H1 (cell line): ENCODE measurements at regions not wholly inside any gene's neighbourhood (a gene's known extent, or its start where the extent isn't known, plus 50 kb on each side); places are given as distances from the start of the nearest gene placed in this dataset.

Experiments
- CTCF ChIA-PET: fragments of 300-600 bp; sonication (Branson Sonifier 250); formaldehyde crosslinking; loops from one replicate; lab custom pipeline; 2021; ENCODE audit not compliant: partially characterized antibody; lab: Charles Lee
- POLR2A ChIA-PET: fragments of 300-600 bp; sonication (Branson Sonifier 250); formaldehyde crosslinking; loops from one replicate; lab custom pipeline; 2021; ENCODE audit warnings: inconsistent platforms; ENCODE audit not compliant: partially characterized antibody; lab: Charles Lee
- DNase-seq, 2 experiments: peaks; one replicate each; pipeline versions ENCODE4 v3.0.0 to v3.0.0-alpha.2; 2010 to 2022; ENCODE audit warnings: low spot score in 2 of 2, low read depth in 1 of 2, mixed read lengths in 1 of 2
- FAIRE-seq: peaks from 2 replicates; lab custom pipeline; 2011; peaks lifted over from hg19 to GRCh38; lab: Jason Lieb, UNC
- H2AFZ ChIP-seq: 2 replicates; pipeline ENCODE4 v1.8.1; 2012; ENCODE audit warnings: low read length, inconsistent platforms
- H2AK5ac ChIP-seq: 2 replicates; pipeline ENCODE4 v1.6.1; 2013; ENCODE audit warnings: low read depth, low read length
- H2BK120ac ChIP-seq: replicated peaks from 2 replicates; pipeline ENCODE3; 2013; ENCODE audit warnings: low read depth, low read length, inconsistent platforms
- H2BK12ac ChIP-seq: 2 replicates; pipeline ENCODE4 v1.6.1; 2013; ENCODE audit warnings: low read depth, low read length
- H2BK15ac ChIP-seq: 2 replicates; pipeline ENCODE4 v1.6.1; 2013; ENCODE audit warnings: low read length
- H2BK20ac ChIP-seq: 2 replicates; pipeline ENCODE4 v1.6.1; 2013; ENCODE audit warnings: low read length
- H2BK5ac ChIP-seq: 2 replicates; pipeline ENCODE4 v1.6.1; 2013; ENCODE audit warnings: low read depth, low read length
- H3K14ac ChIP-seq: 2 replicates; pipeline ENCODE4 v1.6.1; 2013; ENCODE audit warnings: inconsistent platforms; ENCODE audit not compliant: insufficient read length
- H3K18ac ChIP-seq: 2 replicates; pipeline ENCODE4 v1.6.1; 2013; ENCODE audit warnings: low read length; ENCODE audit errors: extremely low read depth
- H3K23ac ChIP-seq: 2 replicates; pipeline ENCODE4 v1.6.1; 2013; ENCODE audit warnings: inconsistent platforms; ENCODE audit not compliant: insufficient read length
- H3K23me2 ChIP-seq: 2 replicates; pipeline ENCODE4 v1.6.1; 2013; ENCODE audit warnings: low read depth, low read length
- H3K27ac ChIP-seq: 2 replicates; pipeline ENCODE4 v1.6.1; 2011; ENCODE audit warnings: low read depth, low read length, inconsistent platforms
- H3K27me3 ChIP-seq, 4 experiments: replicated peaks in 1 of 4; 1 replicate in 1 of 4; 2 replicates in 3 of 4; pipeline versions ENCODE4 v1.6.1 to v1.8.1; 2011 to 2013; ENCODE audit warnings: low read length in 3 of 4, mild to moderate bottlenecking in 3 of 4, inconsistent platforms in 2 of 4, mixed read lengths in 2 of 4, moderate library complexity in 1 of 4; ENCODE audit not compliant: control insufficient read depth in 3 of 4, insufficient read depth in 3 of 4; ENCODE audit errors: extremely low read depth in 1 of 4
- H3K36me3 ChIP-seq, 4 experiments: 2 replicates each; pipeline versions ENCODE4 v1.6.1 to v1.8.1; 2011 to 2013; ENCODE audit warnings: mild to moderate bottlenecking in 4 of 4, low read length in 3 of 4, moderate library complexity in 2 of 4, control low read depth in 1 of 4, inconsistent platforms in 1 of 4; ENCODE audit not compliant: insufficient read depth in 4 of 4, control insufficient read depth in 2 of 4
- H3K4ac ChIP-seq: replicated peaks from 2 replicates; pipeline ENCODE3; 2013; ENCODE audit warnings: low read length, low read depth, mixed read lengths, inconsistent platforms; ENCODE audit not compliant: insufficient read length
- H3K4me1 ChIP-seq, 4 experiments: replicated peaks in 1 of 4; 1 replicate in 1 of 4; 2 replicates in 3 of 4; pipeline versions ENCODE4 v1.6.1 to v1.8.1; 2011 to 2013; ENCODE audit warnings: low read length in 3 of 4, inconsistent platforms in 2 of 4, mixed read lengths in 1 of 4; ENCODE audit not compliant: insufficient read depth in 4 of 4, control insufficient read depth in 3 of 4
- H3K4me2 ChIP-seq, 2 experiments: 2 replicates each; pipeline versions ENCODE4 v1.6.1 to v1.8.1; 2011 to 2013; ENCODE audit warnings: low read depth in 2 of 2, low read length in 2 of 2, control low read depth in 1 of 2, inconsistent platforms in 1 of 2, mild to moderate bottlenecking in 1 of 2; ENCODE audit not compliant: insufficient read depth in 1 of 2
- H3K4me3 ChIP-seq, 4 experiments: fragments of 200-600, 300-600 bp in 1 of 4; sonication (generic), shearing (Covaris generic), sonication (Bioruptor Twin) in 1 of 4; 2 replicates each; pipeline versions ENCODE4 v1.5.1 to v1.8.1; 2011 to 2016; ENCODE audit warnings: low read length in 4 of 4, low read depth in 3 of 4, control low read depth in 2 of 4, inconsistent platforms in 2 of 4, mild to moderate bottlenecking in 2 of 4, mixed read lengths in 1 of 4, moderate library complexity in 1 of 4; ENCODE audit not compliant: insufficient read depth in 2 of 4; ENCODE audit errors: extremely low read depth in 1 of 4
- H3K56ac ChIP-seq: replicated peaks from 2 replicates; pipeline ENCODE3; 2013; ENCODE audit warnings: low read depth, mild to moderate bottlenecking, mixed read lengths, low read length, inconsistent platforms; ENCODE audit not compliant: insufficient read length
- H3K79me1 ChIP-seq: 2 replicates; pipeline ENCODE4 v1.6.1; 2013; ENCODE audit warnings: low read depth, low read length, control low read depth
- H3K79me2 ChIP-seq, 2 experiments: 2 replicates each; pipeline versions ENCODE4 v1.6.1 to v1.8.1; 2012 to 2013; ENCODE audit warnings: low read length in 2 of 2, mild to moderate bottlenecking in 2 of 2, inconsistent platforms in 1 of 2; ENCODE audit not compliant: insufficient read depth in 2 of 2, control insufficient read depth in 1 of 2
- H3K9ac ChIP-seq, 4 experiments: replicated peaks in 1 of 4; 1 replicate in 1 of 4; 2 replicates in 3 of 4; pipeline versions ENCODE4 v1.6.1 to v1.8.1; 2011 to 2013; ENCODE audit warnings: low read depth in 3 of 4, low read length in 3 of 4, control low read depth in 2 of 4, mild to moderate bottlenecking in 2 of 4, moderate library complexity in 2 of 4, inconsistent platforms in 1 of 4; ENCODE audit errors: extremely low read depth in 1 of 4
- H3K9me3 ChIP-seq, 2 experiments: 2 replicates each; pipeline versions ENCODE4 v1.6.1 to v1.8.1; 2012 to 2013; ENCODE audit warnings: mild to moderate bottlenecking in 2 of 2, moderate library complexity in 2 of 2, control low read depth in 1 of 2, inconsistent platforms in 1 of 2, low read depth in 1 of 2, low read length in 1 of 2, mixed read lengths in 1 of 2; ENCODE audit not compliant: insufficient read depth in 2 of 2
- H4K20me1 ChIP-seq, 2 experiments: replicated peaks in 1 of 2; 2 replicates each; pipeline versions ENCODE3 to v1.8.1; 2011 to 2013; ENCODE audit warnings: inconsistent platforms in 2 of 2, low read length in 2 of 2, mild to moderate bottlenecking in 1 of 2; ENCODE audit not compliant: insufficient read depth in 2 of 2, control insufficient read depth in 1 of 2
- H4K5ac ChIP-seq: 2 replicates; pipeline ENCODE4 v1.6.1; 2013; ENCODE audit warnings: low read length, low read depth, mixed read lengths, inconsistent platforms; ENCODE audit not compliant: insufficient read length
- H4K8ac ChIP-seq: 2 replicates; pipeline ENCODE4 v1.8.0; 2013; ENCODE audit warnings: mild to moderate bottlenecking, moderate library complexity, low read length, inconsistent platforms; ENCODE audit not compliant: insufficient read depth; ENCODE audit errors: extremely low read depth
- H4K91ac ChIP-seq: replicated peaks from 2 replicates; pipeline ENCODE3; 2013; ENCODE audit warnings: low read length, mixed read lengths, inconsistent platforms; ENCODE audit not compliant: insufficient read length
- BCL11A ChIP-seq, 2 experiments: IDR thresholded peaks; one replicate each; pipeline ENCODE4 v1.6.1; 2011; ENCODE audit warnings: low read depth in 2 of 2, low read length in 2 of 2, mild to moderate bottlenecking in 2 of 2
- CBX5 ChIP-seq: fragments of 300-800, 300-1000 bp; sonication (generic); IDR thresholded peaks from 2 replicates; pipeline ENCODE4 v1.7.1; 2016; ENCODE audit warnings: antibody characterized with exemption, low read length, low read depth
- CHD2 ChIP-seq: IDR thresholded peaks from 2 replicates; pipeline ENCODE4 v1.6.1; 2012; ENCODE audit warnings: low read length, improper control_type of control experiment
- CTBP2 ChIP-seq: IDR thresholded peaks from 2 replicates; pipeline ENCODE4 v1.7.0; 2011; ENCODE audit warnings: borderline replicate concordance, mild to moderate bottlenecking, moderate library complexity, mixed read lengths, low read length; ENCODE audit not compliant: insufficient read depth, insufficient read length
- FOSL1 ChIP-seq: IDR thresholded peaks from 2 replicates; pipeline ENCODE4 v1.6.1; 2011; ENCODE audit warnings: mild to moderate bottlenecking, low read depth, low read length, moderate library complexity; ENCODE audit not compliant: insufficient read depth
- RBBP5 ChIP-seq: IDR thresholded peaks from 2 replicates; pipeline ENCODE4 v1.7.1; 2012; ENCODE audit warnings: low read depth, mild to moderate bottlenecking, inconsistent platforms, low read length, moderate library complexity, borderline replicate concordance
- RFX5 ChIP-seq: IDR thresholded peaks from 2 replicates; pipeline ENCODE4 v1.6.1; 2011; ENCODE audit warnings: low read depth, low read length, improper control_type of control experiment, borderline replicate concordance
- SUZ12 ChIP-seq: fragments of 200-600 bp; sonication (generic); IDR thresholded peaks from 2 replicates; pipeline ENCODE4 v1.6.1; 2012; ENCODE audit warnings: mild to moderate bottlenecking, inconsistent platforms, low read length, moderate library complexity, mixed read lengths
- TAF1 ChIP-seq: IDR thresholded peaks from 2 replicates; pipeline ENCODE4 v1.6.1; 2011; ENCODE audit warnings: mild to moderate bottlenecking, low read depth, low read length
- TAF7 ChIP-seq: optimal IDR thresholded peaks from 2 replicates; pipeline ENCODE3; 2011; ENCODE audit warnings: low read depth, mild to moderate bottlenecking, inconsistent platforms, low read length, moderate library complexity, borderline replicate concordance
- TEAD4 ChIP-seq: IDR thresholded peaks from 2 replicates; pipeline ENCODE4 v1.6.1; 2012; ENCODE audit warnings: low read depth, low read length, inconsistent platforms, mixed read lengths
- WGBS, 2 experiments: shearing (Covaris generic) in 1 of 2; methylation state at CpG; one replicate each; pipeline versions ENCODE4 v1.1.6 to v1.1.7; 2013 to 2015; ENCODE audit warnings: low lambda C conversion rate in 2 of 2, mixed read lengths in 2 of 2, inconsistent platforms in 1 of 2, low coverage in 1 of 2, missing lambda C conversion rate in 1 of 2; ENCODE audit not compliant: insufficient replicate concordance in 2 of 2, insufficient coverage in 1 of 2, insufficient read length in 1 of 2; ENCODE audit errors: extremely low coverage in 1 of 2, missing lambda C conversion rate in 1 of 2; 5-methylcytosine and 5-hydroxymethylcytosine counted together
- TF ChIP-seq, protein P1 (sequence below), 3 experiments: IDR thresholded peaks; 1 replicate in 2 of 3; 2 replicates in 1 of 3; pipeline versions ENCODE4 v1.5.1 to v1.6.1; 2011; ENCODE audit warnings: low read length in 3 of 3, mild to moderate bottlenecking in 3 of 3, inconsistent platforms in 2 of 3, low read depth in 1 of 3, moderate library complexity in 1 of 3; ENCODE audit not compliant: insufficient read depth in 1 of 3; ENCODE audit errors: control extremely low read depth in 1 of 3
- TF ChIP-seq, protein P2 (sequence below): IDR thresholded peaks from 2 replicates; pipeline ENCODE4 v1.6.1; 2012; ENCODE audit warnings: inconsistent platforms

- Histone ChIP-seq H3K9ac (no peak overlapping the region), H3K4me2 (no peak overlapping the region), H4K91ac (no peak overlapping the region), H3K18ac (no peak overlapping the region), H2AK5ac (no peak overlapping the region), H4K20me1 (no peaks in the 10 kb centered on the region), H3K9me3 (no peaks in the 10 kb centered on the region), H3K79me1 (no peaks in the 10 kb centered on the region), H2BK15ac (no peak overlapping the region), H3K4ac (no peak overlapping the region), H2BK12ac (no peak overlapping the region), H2BK20ac (no peak overlapping the region), H3K27ac (no peak overlapping the region), H3K56ac (no peak overlapping the region), H3K36me3 (no peaks in the 10 kb centered on the region), H3K27me3 (no peaks in the 10 kb centered on the region), H3K23me2 (no peaks in the 10 kb centered on the region), H4K8ac (no peak overlapping the region), H3K4me3 (no peak overlapping the region), H3K14ac (no peak overlapping the region), H2AFZ (no peak overlapping the region), H3K23ac (no peak overlapping the region), H2BK120ac (no peak overlapping the region), H3K4me1 (no peaks in the 10 kb centered on the region), H2BK5ac (no peak overlapping the region), H4K5ac (no peak overlapping the region), H3K79me2 (no peaks in the 10 kb centered on the region)
- WGBS, 2 experiments, result 79% methylated on average over 5 of the region's 5 CpGs; no CpG with 5 or more reads in 1 of the 2 experiments
- DNase-seq (no peak), FAIRE-seq (no peak)
- CTCF ChIA-PET, result no interaction called here
- POLR2A ChIA-PET, result no interaction called here
- no peak for TF ChIP-seq SUZ12
- TF ChIP-seq, protein P1, sequence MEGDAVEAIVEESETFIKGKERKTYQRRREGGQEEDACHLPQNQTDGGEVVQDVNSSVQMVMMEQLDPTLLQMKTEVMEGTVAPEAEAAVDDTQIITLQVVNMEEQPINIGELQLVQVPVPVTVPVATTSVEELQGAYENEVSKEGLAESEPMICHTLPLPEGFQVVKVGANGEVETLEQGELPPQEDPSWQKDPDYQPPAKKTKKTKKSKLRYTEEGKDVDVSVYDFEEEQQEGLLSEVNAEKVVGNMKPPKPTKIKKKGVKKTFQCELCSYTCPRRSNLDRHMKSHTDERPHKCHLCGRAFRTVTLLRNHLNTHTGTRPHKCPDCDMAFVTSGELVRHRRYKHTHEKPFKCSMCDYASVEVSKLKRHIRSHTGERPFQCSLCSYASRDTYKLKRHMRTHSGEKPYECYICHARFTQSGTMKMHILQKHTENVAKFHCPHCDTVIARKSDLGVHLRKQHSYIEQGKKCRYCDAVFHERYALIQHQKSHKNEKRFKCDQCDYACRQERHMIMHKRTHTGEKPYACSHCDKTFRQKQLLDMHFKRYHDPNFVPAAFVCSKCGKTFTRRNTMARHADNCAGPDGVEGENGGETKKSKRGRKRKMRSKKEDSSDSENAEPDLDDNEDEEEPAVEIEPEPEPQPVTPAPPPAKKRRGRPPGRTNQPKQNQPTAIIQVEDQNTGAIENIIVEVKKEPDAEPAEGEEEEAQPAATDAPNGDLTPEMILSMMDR (IDR thresholded peaks at IDR 0.05; ENCODE audit: control extremely low read depth in 1 of 3, insufficient read depth in 1 of 3, low read depth in 1 of 3, low read length in 3 of 3), result no peak
- no peak for TF ChIP-seq CHD2
- no peak for TF ChIP-seq BCL11A (IDR thresholded peaks at IDR 0.05; ENCODE audit: low read depth in 2 of 2, low read length in 2 of 2)
- TF ChIP-seq FOSL1, result no peak
- TF ChIP-seq RBBP5, result no peak
- TF ChIP-seq RFX5, result no peak
- TF ChIP-seq, protein P2, sequence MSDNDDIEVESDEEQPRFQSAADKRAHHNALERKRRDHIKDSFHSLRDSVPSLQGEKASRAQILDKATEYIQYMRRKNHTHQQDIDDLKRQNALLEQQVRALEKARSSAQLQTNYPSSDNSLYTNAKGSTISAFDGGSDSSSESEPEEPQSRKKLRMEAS, result no peak
- no peak for TF ChIP-seq TAF1
- TF ChIP-seq CBX5, result no peak
- no peak for TF ChIP-seq TEAD4
- TF ChIP-seq TAF7, result no peak
- TF ChIP-seq CTBP2, result no peak
Measured at GRCh38 chr7:118366363-118366762, 141.9 kb downstream of the ANKRD7 start.
